ENCODE measurements at regions not wholly inside any gene's neighbourhood (a gene's known extent, or its start where the extent isn't known, plus 50 kb on each side); places are given as distances from the start of the nearest gene placed in this dataset.
"Not testable (repeated sequence)": the region's sequence is repeated elsewhere in the genome, so short reads cannot be mapped to it uniquely, and the experiment has no call there.

- in situ Hi-C loops (cut with MboI; ENCODE audit: low sequenced_read_pairs, unreplicated experiment), result no loop called here
- no peak for DNase-seq (ENCODE audit: low spot score)
- TF ChIP-seq CTCF (IDR thresholded peaks at IDR 0.05; ENCODE audit: borderline replicate concordance, control extremely low read depth, extremely low read depth, insufficient read depth, missing control alignments), result no peak
These were observed 83.4 kb upstream of the RGPD5 start for GRCh38 chr2:109710505-109711229.

GRCh38 chr2:109711230-109712122 is 82.6 kb upstream of the RGPD5 start:
- in situ Hi-C loops (cut with MboI; ENCODE audit: low sequenced_read_pairs, unreplicated experiment), result no loop called here
- no peak for TF ChIP-seq CTCF (IDR thresholded peaks at IDR 0.05; ENCODE audit: borderline replicate concordance, control extremely low read depth, extremely low read depth, insufficient read depth, missing control alignments)
- DNase-seq (ENCODE audit: low spot score), result no peak

GRCh38 chr2:109712123-109712449 is 82.0 kb upstream of the RGPD5 start:
- no peak for TF ChIP-seq CTCF (IDR thresholded peaks at IDR 0.05; ENCODE audit: borderline replicate concordance, control extremely low read depth, extremely low read depth, insufficient read depth, missing control alignments)
- DNase-seq (ENCODE audit: low spot score), result no peak
- in situ Hi-C loops (cut with MboI; ENCODE audit: low sequenced_read_pairs, unreplicated experiment), result no loop called here

- DNase-seq (ENCODE audit: low spot score), result no peak
- no peak for TF ChIP-seq CTCF (IDR thresholded peaks at IDR 0.05; ENCODE audit: borderline replicate concordance, control extremely low read depth, extremely low read depth, insufficient read depth, missing control alignments)
- in situ Hi-C loops (cut with MboI; ENCODE audit: low sequenced_read_pairs, unreplicated experiment), result no loop called here
These were observed 81.4 kb upstream of the RGPD5 start for GRCh38 chr2:109712746-109713145.

GRCh38 chr2:109715313-109715805 is 78.7 kb upstream of the RGPD5 start:
- in situ Hi-C loops (cut with MboI; ENCODE audit: low sequenced_read_pairs, unreplicated experiment), result no loop called here
- TF ChIP-seq CTCF (IDR thresholded peaks at IDR 0.05; ENCODE audit: borderline replicate concordance, control extremely low read depth, extremely low read depth, insufficient read depth, missing control alignments), result no peak
- no peak for DNase-seq (ENCODE audit: low spot score)

GRCh38 chr2:109716596-109716995 is 77.5 kb upstream of the RGPD5 start:
- in situ Hi-C loops (cut with MboI; ENCODE audit: low sequenced_read_pairs, unreplicated experiment); DNase-seq (ENCODE audit: low spot score): not testable (repeated sequence)

- TF ChIP-seq CTCF (IDR thresholded peaks at IDR 0.05; ENCODE audit: borderline replicate concordance, control extremely low read depth, extremely low read depth, insufficient read depth, missing control alignments), result no peak
- in situ Hi-C loops (cut with MboI; ENCODE audit: low sequenced_read_pairs, unreplicated experiment), result no loop called here
- no peak for DNase-seq (ENCODE audit: low spot score)
These were observed 76.0 kb upstream of the RGPD5 start for GRCh38 chr2:109718139-109718538.
